HepG2 (cell line): ENCODE measurements at regions not wholly inside any gene's neighbourhood (a gene's known extent, or its start where the extent isn't known, plus 50 kb on each side); places are given as distances from the start of the nearest gene placed in this dataset.

Experiments
- ATF2 ChIP-seq: sonication (generic); formaldehyde crosslinking; IDR thresholded peaks from 2 replicates; pipeline ENCODE4 v1.4.0; 2020; ENCODE audit warnings: missing genetic modification reagents
- CSRNP1 ChIP-seq: sonication (generic); formaldehyde crosslinking; IDR thresholded peaks from 2 replicates; pipeline ENCODE4 v1.8.1; 2023; ENCODE audit warnings: mild to moderate bottlenecking, missing genetic modification reagents
- EEA1 ChIP-seq: sonication (generic); formaldehyde crosslinking; IDR thresholded peaks from 2 replicates; pipeline ENCODE4 v1.5.1; 2020; ENCODE audit warnings: mild to moderate bottlenecking, missing genetic modification reagents, borderline replicate concordance
- ETV5 ChIP-seq: IDR thresholded peaks from 2 replicates; pipeline ENCODE4 v1.6.1; 2018; ENCODE audit warnings: missing biosample characterization, missing genetic modification reagents, inconsistent platforms, borderline replicate concordance
- HMG20A ChIP-seq: IDR thresholded peaks from 2 replicates; pipeline ENCODE4 v1.6.1; 2016; ENCODE audit warnings: borderline replicate concordance
- IRF2 ChIP-seq: IDR thresholded peaks from 2 replicates; pipeline ENCODE4 v1.6.1; 2018; ENCODE audit warnings: missing genetic modification reagents, missing compliant biosample characterization
- MXD4 ChIP-seq: IDR thresholded peaks from 2 replicates; pipeline ENCODE4 v1.6.1; 2016; ENCODE audit warnings: mild to moderate bottlenecking, missing biosample characterization, missing genetic modification reagents
- MXI1 ChIP-seq: IDR thresholded peaks from 3 replicates; pipeline ENCODE4 v1.6.1; 2012; ENCODE audit warnings: low read depth, low read length, inconsistent platforms, borderline replicate concordance
- NR2F6 ChIP-seq, 2 experiments: IDR thresholded peaks; 2 replicates each; pipeline ENCODE4 v1.6.1; 2016; ENCODE audit warnings: antibody characterized with exemption in 1 of 2, mild to moderate bottlenecking in 1 of 2
- PHB2 ChIP-seq: fragments of 450-650 bp; IDR thresholded peaks from 2 replicates; pipeline ENCODE4 v1.6.1; 2018; ENCODE audit not compliant: partially characterized antibody
- SAP130 ChIP-seq: IDR thresholded peaks from 2 replicates; pipeline ENCODE4 v1.6.1; 2016; ENCODE audit warnings: low read depth
- TCF7 ChIP-seq: sonication (generic); IDR thresholded peaks from 2 replicates; pipeline ENCODE4 v1.6.1; 2016; ENCODE audit warnings: antibody characterized with exemption, low read depth
- ZKSCAN5 ChIP-seq: sonication (generic); formaldehyde crosslinking; IDR thresholded peaks from 2 replicates; pipeline ENCODE4 v1.5.1; 2020; ENCODE audit warnings: mild to moderate bottlenecking, missing genetic modification reagents
- ZKSCAN8 ChIP-seq: IDR thresholded peaks from 2 replicates; pipeline ENCODE4 v1.6.1; 2016; ENCODE audit warnings: borderline replicate concordance, missing genetic modification reagents, missing compliant biosample characterization
- ZMYM2 ChIP-seq: sonication (generic); formaldehyde crosslinking; IDR thresholded peaks from 2 replicates; pipeline ENCODE4 v1.8.0; 2022; ENCODE audit warnings: mild to moderate bottlenecking, missing genetic modification reagents
- ZNF329 ChIP-seq: sonication (generic); formaldehyde crosslinking; IDR thresholded peaks from 2 replicates; pipeline ENCODE4 v1.9.0; 2021; ENCODE audit warnings: low read depth, mild to moderate bottlenecking, missing genetic modification reagents
- ZNF484 ChIP-seq: sonication (generic); formaldehyde crosslinking; IDR thresholded peaks from 2 replicates; pipeline ENCODE4 v1.5.1; 2020; ENCODE audit warnings: mild to moderate bottlenecking, low read depth, missing genetic modification reagents, borderline replicate concordance
- ZNF644 ChIP-seq: IDR thresholded peaks from 2 replicates; pipeline ENCODE4 v1.6.1; 2016; ENCODE audit warnings: low read depth
- ZNF672 ChIP-seq: sonication (generic); formaldehyde crosslinking; IDR thresholded peaks from 2 replicates; pipeline ENCODE4 v1.8.1; 2022; ENCODE audit warnings: missing genetic modification reagents
- ZSCAN9 ChIP-seq: IDR thresholded peaks from 2 replicates; pipeline ENCODE4 v1.6.1; 2016; ENCODE audit warnings: borderline replicate concordance
- TF ChIP-seq, protein P1 (sequence below): sonication (generic); formaldehyde crosslinking; IDR thresholded peaks from 2 replicates; pipeline ENCODE4 v1.5.1; 2020; ENCODE audit warnings: missing genetic modification reagents, mild to moderate bottlenecking, borderline replicate concordance
- TF ChIP-seq, protein P2 (sequence below): sonication (generic); formaldehyde crosslinking; conservative IDR thresholded peaks from 2 replicates; pipeline ENCODE4 v1.4.0; 2020; ENCODE audit warnings: mild to moderate bottlenecking, missing genetic modification reagents, moderate library complexity

DNA sequence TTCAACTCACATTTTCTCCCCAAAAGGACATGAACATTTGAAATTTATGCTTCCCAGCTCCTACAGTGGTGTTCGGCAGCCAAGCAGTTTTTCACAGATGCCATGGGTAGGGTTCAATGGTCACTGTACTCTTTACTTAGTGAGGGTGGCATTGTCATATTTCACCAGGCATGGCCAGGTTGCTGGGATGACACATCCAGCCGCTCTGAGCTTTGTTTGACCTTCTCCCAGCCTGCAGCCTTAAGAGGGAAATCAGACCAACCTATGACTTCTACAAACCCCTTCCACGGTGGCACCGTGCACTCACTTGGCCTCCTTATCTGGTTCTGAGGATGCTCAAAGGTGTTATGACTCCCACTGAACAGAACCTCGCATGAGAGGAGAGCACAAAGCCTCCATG, 108.4 kb upstream of the SH3BP4 start (continued):
- TF ChIP-seq ATF2 (CRISPR knock-in tag): peak; percentile 45; the same call in 1 of the 2 replicates
- TF ChIP-seq ZNF644 (CRISPR knock-in tag): peak; percentile 60; the same call in 1 of the 2 replicates
- TF ChIP-seq, protein P1, sequence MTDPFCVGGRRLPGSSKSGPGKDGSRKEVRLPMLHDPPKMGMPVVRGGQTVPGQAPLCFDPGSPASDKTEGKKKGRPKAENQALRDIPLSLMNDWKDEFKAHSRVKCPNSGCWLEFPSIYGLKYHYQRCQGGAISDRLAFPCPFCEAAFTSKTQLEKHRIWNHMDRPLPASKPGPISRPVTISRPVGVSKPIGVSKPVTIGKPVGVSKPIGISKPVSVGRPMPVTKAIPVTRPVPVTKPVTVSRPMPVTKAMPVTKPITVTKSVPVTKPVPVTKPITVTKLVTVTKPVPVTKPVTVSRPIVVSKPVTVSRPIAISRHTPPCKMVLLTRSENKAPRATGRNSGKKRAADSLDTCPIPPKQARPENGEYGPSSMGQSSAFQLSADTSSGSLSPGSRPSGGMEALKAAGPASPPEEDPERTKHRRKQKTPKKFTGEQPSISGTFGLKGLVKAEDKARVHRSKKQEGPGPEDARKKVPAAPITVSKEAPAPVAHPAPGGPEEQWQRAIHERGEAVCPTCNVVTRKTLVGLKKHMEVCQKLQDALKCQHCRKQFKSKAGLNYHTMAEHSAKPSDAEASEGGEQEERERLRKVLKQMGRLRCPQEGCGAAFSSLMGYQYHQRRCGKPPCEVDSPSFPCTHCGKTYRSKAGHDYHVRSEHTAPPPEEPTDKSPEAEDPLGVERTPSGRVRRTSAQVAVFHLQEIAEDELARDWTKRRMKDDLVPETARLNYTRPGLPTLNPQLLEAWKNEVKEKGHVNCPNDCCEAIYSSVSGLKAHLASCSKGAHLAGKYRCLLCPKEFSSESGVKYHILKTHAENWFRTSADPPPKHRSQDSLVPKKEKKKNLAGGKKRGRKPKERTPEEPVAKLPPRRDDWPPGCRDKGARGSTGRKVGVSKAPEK (CRISPR knock-in tag): 0 out of 2 replicates have a peak, but pooled peaks have one; percentile 21
- TF ChIP-seq IRF2: 0 out of 2 replicates have a peak, but pooled peaks have one; percentile 42
- TF ChIP-seq SAP130: peak; percentile 71
- no peak for TF ChIP-seq ZNF484 (CRISPR knock-in tag)
- TF ChIP-seq ZNF329 (CRISPR knock-in tag): no peak
- TF ChIP-seq PHB2: no peak
- TF ChIP-seq ZMYM2 (CRISPR knock-in tag): peak; percentile 49; the same call in 1 of the 2 replicates
- peak; percentile 14; the same call in 1 of the 2 replicates for TF ChIP-seq NR2F6 (IDR thresholded peaks at IDR 0.05)
- TF ChIP-seq NR2F6 (CRISPR knock-in tag; IDR thresholded peaks at IDR 0.05): peak; percentile 33; the same call in 1 of the 2 replicates
- TF ChIP-seq, protein P2, sequence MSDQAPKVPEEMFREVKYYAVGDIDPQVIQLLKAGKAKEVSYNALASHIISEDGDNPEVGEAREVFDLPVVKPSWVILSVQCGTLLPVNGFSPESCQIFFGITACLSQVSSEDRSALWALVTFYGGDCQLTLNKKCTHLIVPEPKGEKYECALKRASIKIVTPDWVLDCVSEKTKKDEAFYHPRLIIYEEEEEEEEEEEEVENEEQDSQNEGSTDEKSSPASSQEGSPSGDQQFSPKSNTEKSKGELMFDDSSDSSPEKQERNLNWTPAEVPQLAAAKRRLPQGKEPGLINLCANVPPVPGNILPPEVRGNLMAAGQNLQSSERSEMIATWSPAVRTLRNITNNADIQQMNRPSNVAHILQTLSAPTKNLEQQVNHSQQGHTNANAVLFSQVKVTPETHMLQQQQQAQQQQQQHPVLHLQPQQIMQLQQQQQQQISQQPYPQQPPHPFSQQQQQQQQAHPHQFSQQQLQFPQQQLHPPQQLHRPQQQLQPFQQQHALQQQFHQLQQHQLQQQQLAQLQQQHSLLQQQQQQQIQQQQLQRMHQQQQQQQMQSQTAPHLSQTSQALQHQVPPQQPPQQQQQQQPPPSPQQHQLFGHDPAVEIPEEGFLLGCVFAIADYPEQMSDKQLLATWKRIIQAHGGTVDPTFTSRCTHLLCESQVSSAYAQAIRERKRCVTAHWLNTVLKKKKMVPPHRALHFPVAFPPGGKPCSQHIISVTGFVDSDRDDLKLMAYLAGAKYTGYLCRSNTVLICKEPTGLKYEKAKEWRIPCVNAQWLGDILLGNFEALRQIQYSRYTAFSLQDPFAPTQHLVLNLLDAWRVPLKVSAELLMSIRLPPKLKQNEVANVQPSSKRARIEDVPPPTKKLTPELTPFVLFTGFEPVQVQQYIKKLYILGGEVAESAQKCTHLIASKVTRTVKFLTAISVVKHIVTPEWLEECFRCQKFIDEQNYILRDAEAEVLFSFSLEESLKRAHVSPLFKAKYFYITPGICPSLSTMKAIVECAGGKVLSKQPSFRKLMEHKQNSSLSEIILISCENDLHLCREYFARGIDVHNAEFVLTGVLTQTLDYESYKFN: peak; percentile 59
- TF ChIP-seq TCF7: no peak
- TF ChIP-seq MXD4: 0 out of 2 replicates have a peak, but pooled peaks have one; percentile 32
- no peak for TF ChIP-seq CSRNP1 (CRISPR knock-in tag)
- no peak for TF ChIP-seq EEA1 (CRISPR knock-in tag)
- peak; percentile 55; the same call in 1 of the 2 replicates for TF ChIP-seq ZKSCAN8 (CRISPR knock-in tag)
- TF ChIP-seq HMG20A (CRISPR knock-in tag): peak; percentile 81; the same call in 1 of the 2 replicates
- TF ChIP-seq ZSCAN9 (CRISPR knock-in tag): 0 out of 2 replicates have a peak, but pooled peaks have one; percentile 45
- TF ChIP-seq ETV5 (CRISPR knock-in tag): peak; percentile 18; the same call in 1 of the 2 replicates
- TF ChIP-seq MXI1: peak; percentile 30; the same call in 1 of the 3 replicates
- no peak for TF ChIP-seq ZKSCAN5 (CRISPR knock-in tag)
- TF ChIP-seq ZNF672 (CRISPR knock-in tag): no peak
